Left lobe of liver (tissue), 2 donors: ENCODE measurements at regions not wholly inside any gene's neighbourhood (a gene's known extent, or its start where the extent isn't known, plus 50 kb on each side); places are given as distances from the start of the nearest gene placed in this dataset.

Source experiments
- ATAC-seq: fragments of 200-7000 bp; cut with Tn5 transposase; one replicate; pipeline ENCODE4 v1.9.1; 2020; ENCODE audit warnings: mild to moderate bottlenecking, moderate library complexity
- DNase-seq: peaks from one replicate; pipeline ENCODE4 v3.0.0-alpha.2; 2020; ENCODE audit warnings: low spot score
- donor health status: DM: no; HTN: no; CAD: no; lungs with moderate emphysema.
- donor health status: DM: no; HTN: yes; CAD: no.

GRCh38 chr7:121575194-121575765 is 179.2 kb upstream of the FAM3C start:
- DNase-seq (no peak), ATAC-seq (no peak)

GRCh38 chr7:121574109-121574508 is 178.0 kb upstream of the FAM3C start:
- no peak for ATAC-seq
- no peak for DNase-seq

GRCh38 chr7:121572615-121573014 is 176.5 kb upstream of the FAM3C start:
- DNase-seq (no peak), ATAC-seq (no peak)

GRCh38 chr7:121570365-121570764 is 174.3 kb upstream of the FAM3C start:
- no peak for ATAC-seq

GRCh38 chr7:121563177-121563576 is 167.1 kb upstream of the FAM3C start:
- no peak for DNase-seq
- peak; percentile 37 for ATAC-seq

More at GRCh38 chr7:121570365-121570764, 174.3 kb upstream of the FAM3C start:
- no peak for DNase-seq

- no peak for DNase-seq
- ATAC-seq = no peak
Measured at GRCh38 chr7:121562259-121562658, 166.2 kb upstream of the FAM3C start.

GRCh38 chr7:121561717-121562116 is 165.6 kb upstream of the FAM3C start:
- ATAC-seq (no peak), DNase-seq (no peak)

- DNase-seq (no peak), ATAC-seq (no peak)
Measured at GRCh38 chr7:121560267-121560990, 164.3 kb upstream of the FAM3C start.

GRCh38 chr7:121558288-121558687 is 162.2 kb upstream of the FAM3C start:
- no peak for ATAC-seq

GRCh38 chr7:121557034-121557892 is 161.2 kb upstream of the FAM3C start:
- no peak for DNase-seq
- ATAC-seq = no peak

More at GRCh38 chr7:121558288-121558687, 162.2 kb upstream of the FAM3C start:
- no peak for DNase-seq

- DNase-seq = no peak
- ATAC-seq = no peak
Measured at GRCh38 chr7:121555558-121555957, 159.4 kb upstream of the FAM3C start.

- peak; percentile 97 for ATAC-seq
- DNase-seq = no peak
Measured at GRCh38 chr7:121547544-121548092, 151.5 kb upstream of the FAM3C start.

GRCh38 chr7:121546632-121547543 is 150.8 kb upstream of the FAM3C start:
- ATAC-seq (peak; percentile 10), DNase-seq (no peak)

GRCh38 chr7:121545418-121545817 is 149.3 kb upstream of the FAM3C start:
- DNase-seq (no peak), ATAC-seq (no peak)

GRCh38 chr7:121544726-121545125 is 148.6 kb upstream of the FAM3C start:
- no peak for DNase-seq
- ATAC-seq = no peak

GRCh38 chr7:121544238-121544637 is 148.1 kb upstream of the FAM3C start:
- no peak for ATAC-seq
- DNase-seq = no peak

GRCh38 chr7:121541457-121541856 is 145.3 kb upstream of the FAM3C start:
- ATAC-seq = no peak
- no peak for DNase-seq

GRCh38 chr7:121540138-121540537 is 144.0 kb upstream of the FAM3C start:
- no peak for ATAC-seq
- no peak for DNase-seq

GRCh38 chr7:121537031-121537430 is 140.9 kb upstream of the FAM3C start:
- no peak for DNase-seq
- ATAC-seq = no peak
